GM10266 (cell line): ENCODE measurements at regions not wholly inside any gene's neighbourhood (a gene's known extent, or its start where the extent isn't known, plus 50 kb on each side); places are given as distances from the start of the nearest gene placed in this dataset.

Experiments
- DNase-seq: peaks from one replicate; pipeline ENCODE4 v3.0.0; 2012; ENCODE audit errors: extremely low spot score
- TF ChIP-seq, protein P1 (sequence below): IDR thresholded peaks from 2 replicates; pipeline ENCODE4 v1.5.1; 2012; ENCODE audit warnings: mild to moderate bottlenecking, low read depth; ENCODE audit not compliant: control insufficient read depth, insufficient read depth; ENCODE audit errors: missing control alignments

DNA sequence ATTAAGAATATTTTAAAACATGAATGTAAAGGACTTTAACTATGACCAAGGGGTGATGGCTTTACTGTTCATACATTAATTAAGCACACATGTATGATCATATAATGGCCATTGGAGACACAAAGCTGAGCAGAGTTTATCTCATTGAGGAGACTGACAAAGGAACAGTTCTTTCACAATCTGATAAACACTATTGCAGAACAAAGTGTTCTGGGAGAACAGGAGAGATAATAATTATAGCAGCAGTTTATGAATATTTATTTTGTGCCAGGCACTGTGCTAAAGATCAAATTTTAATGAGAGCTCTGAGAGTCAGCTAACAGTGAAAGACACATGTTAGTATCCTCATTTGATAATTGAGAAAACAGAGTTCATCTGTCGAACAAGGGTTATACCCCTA lies 242.4 kb upstream of the NR3C2 start:
- TF ChIP-seq, protein P1, sequence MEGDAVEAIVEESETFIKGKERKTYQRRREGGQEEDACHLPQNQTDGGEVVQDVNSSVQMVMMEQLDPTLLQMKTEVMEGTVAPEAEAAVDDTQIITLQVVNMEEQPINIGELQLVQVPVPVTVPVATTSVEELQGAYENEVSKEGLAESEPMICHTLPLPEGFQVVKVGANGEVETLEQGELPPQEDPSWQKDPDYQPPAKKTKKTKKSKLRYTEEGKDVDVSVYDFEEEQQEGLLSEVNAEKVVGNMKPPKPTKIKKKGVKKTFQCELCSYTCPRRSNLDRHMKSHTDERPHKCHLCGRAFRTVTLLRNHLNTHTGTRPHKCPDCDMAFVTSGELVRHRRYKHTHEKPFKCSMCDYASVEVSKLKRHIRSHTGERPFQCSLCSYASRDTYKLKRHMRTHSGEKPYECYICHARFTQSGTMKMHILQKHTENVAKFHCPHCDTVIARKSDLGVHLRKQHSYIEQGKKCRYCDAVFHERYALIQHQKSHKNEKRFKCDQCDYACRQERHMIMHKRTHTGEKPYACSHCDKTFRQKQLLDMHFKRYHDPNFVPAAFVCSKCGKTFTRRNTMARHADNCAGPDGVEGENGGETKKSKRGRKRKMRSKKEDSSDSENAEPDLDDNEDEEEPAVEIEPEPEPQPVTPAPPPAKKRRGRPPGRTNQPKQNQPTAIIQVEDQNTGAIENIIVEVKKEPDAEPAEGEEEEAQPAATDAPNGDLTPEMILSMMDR = no peak
- DNase-seq = no peak

DNA sequence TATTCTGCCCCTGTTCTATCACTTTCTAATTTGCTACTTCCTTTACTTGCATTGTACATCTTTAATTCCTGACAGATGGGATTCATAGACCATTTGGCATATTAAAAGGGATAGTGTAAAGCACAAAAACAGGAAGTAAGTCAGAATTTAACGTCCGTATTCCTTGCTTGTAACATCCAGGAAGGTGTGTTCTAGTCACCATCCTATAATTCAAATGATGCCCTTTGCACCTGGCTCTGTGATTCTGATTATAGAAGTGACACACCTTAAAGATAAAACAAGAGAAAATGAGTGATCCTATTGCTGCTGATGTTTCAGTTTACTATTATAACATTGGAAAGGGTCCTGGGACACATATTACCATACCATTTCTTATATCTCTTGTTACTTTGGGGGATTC lies 238.7 kb upstream of the NR3C2 start:
- TF ChIP-seq, protein P1 = no peak
- no peak for DNase-seq

DNA sequence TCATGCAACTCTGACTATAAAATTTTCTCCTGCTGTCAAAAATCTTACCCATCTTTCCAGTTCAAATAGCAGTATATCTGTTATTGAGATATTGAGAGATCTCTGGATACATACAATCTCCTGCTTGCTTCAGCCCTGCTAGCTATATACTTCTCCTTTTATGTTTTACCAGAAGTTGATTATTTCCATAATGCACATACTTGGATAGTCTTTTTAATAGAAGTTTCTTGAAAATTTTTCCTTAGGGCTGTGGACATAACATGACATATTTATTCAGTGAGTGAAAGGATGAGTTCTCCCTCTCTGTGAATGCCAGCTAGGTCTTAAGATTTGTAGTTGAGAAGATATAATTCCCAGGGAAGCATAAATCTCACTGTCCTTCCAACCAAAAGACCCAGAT lies 234.1 kb upstream of the NR3C2 start:
- TF ChIP-seq, protein P1 = no peak
- no peak for DNase-seq

DNA sequence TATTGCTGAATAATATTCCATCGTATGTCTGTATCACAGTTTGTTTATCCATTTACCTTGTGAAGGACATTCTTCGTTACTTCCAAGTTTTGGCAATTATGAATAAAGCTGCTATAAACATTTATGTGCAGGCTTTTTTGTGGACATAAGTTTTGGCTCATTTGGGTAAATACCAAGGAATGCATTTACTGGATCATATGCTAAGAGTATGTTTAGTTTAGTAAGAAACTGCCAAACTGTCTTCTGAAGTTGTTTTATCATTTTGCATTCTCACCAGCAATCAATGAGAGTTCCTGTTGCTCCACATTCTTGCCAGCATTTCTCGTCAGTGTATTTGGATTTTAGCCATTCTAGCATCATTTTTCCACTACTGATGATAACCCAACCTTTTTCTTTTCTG lies 232.7 kb upstream of the NR3C2 start:
- DNase-seq = no peak
- TF ChIP-seq, protein P1 = no peak

DNA sequence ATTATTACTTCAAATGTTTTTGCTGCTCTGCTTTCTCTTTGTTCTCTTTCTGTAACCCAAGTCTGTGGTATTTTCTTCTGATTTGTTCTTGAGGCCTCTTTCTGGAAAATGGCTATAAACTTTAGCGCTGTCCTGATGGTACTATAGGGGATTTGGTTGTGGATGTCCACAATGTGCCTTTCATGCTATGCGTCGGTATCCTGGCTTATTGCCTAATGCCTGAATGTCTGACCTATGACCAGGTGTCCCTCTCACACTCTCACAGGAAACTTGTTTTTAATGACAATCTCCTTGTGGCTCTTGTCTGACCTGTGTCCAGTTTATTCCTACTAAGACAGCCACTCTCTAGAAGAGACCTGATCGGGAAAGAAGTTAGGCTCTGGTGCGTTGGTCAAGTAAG lies 222.4 kb upstream of the NR3C2 start:
- TF ChIP-seq, protein P1 = no peak
- no peak for DNase-seq

DNA sequence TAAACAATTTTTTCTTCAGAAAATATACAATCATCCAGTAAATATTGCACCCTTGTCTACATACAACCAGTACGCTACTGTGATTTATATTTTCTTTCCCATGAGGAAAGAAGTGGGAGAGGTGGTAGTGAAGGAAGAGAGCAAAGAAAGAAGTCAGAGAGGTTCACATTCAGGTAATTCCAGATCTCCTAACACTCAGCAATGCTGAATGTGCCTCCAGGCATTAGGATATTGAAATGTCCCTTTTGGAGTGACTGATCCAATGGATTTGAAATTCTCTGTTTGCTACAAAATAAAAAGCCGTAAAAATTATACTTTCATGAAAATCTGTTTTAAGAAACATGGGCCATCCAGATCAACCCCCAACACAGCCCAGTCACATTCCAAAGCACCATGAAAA lies 211.9 kb upstream of the NR3C2 start:
- no peak for DNase-seq
- TF ChIP-seq, protein P1 = no peak

DNA sequence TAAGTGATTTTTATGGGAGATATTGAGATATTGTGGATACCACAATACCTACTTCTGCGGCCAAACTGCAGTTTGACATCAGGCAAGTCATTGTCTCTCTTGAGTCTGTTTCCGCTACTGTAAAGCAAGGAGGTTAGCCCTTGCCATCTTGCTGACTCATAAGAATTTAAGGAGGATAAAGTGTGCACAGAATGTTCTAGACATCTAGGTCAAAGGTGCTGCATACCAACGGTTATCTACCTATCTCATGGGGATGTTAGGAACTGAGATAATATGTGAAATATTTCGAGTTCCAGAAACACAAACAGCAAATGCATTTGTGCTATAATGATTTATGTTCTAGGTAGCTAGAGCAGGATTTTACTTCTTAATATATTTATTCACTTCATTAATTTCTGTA lies 211.5 kb upstream of the NR3C2 start:
- no peak for DNase-seq
- TF ChIP-seq, protein P1 = no peak
